ENCODE measurements at regions not wholly inside any gene's neighbourhood (a gene's known extent, or its start where the extent isn't known, plus 50 kb on each side); places are given as distances from the start of the nearest gene placed in this dataset.

DNA sequence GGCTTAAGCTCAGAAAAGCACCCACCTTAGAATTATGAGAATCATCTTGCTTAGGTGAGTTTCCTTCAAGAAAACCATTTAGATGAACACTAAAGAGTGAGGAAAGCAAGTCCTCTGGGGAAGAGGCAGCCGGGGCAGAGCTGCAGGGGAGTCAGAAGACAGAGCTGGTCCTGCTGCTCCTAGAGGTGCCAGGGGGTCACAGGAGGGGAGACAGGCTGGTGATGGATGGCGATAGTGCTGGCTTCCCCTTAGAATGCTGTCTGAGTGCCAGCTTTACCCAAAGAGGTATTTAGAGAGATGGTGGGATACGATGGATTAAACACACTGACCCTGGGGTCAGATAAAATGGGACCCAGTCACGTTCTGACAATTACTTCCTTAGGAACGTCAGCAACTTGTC lies 269.4 kb downstream of the TDRD15 start:
- TF ChIP-seq, protein P1, sequence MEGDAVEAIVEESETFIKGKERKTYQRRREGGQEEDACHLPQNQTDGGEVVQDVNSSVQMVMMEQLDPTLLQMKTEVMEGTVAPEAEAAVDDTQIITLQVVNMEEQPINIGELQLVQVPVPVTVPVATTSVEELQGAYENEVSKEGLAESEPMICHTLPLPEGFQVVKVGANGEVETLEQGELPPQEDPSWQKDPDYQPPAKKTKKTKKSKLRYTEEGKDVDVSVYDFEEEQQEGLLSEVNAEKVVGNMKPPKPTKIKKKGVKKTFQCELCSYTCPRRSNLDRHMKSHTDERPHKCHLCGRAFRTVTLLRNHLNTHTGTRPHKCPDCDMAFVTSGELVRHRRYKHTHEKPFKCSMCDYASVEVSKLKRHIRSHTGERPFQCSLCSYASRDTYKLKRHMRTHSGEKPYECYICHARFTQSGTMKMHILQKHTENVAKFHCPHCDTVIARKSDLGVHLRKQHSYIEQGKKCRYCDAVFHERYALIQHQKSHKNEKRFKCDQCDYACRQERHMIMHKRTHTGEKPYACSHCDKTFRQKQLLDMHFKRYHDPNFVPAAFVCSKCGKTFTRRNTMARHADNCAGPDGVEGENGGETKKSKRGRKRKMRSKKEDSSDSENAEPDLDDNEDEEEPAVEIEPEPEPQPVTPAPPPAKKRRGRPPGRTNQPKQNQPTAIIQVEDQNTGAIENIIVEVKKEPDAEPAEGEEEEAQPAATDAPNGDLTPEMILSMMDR (IDR thresholded peaks at IDR 0.05 in 4 of 5, conservative IDR thresholded peaks at IDR 0.05 in 1 of 5) = no peak
- no peak for TF ChIP-seq POLR2A (IDR thresholded peaks at IDR 0.05)

All from gastrocnemius medialis (tissue), 4 donors.